ENCODE measurements at regions not wholly inside any gene's neighbourhood (a gene's known extent, or its start where the extent isn't known, plus 50 kb on each side); places are given as distances from the start of the nearest gene placed in this dataset.
"Not testable (repeated sequence)": the region's sequence is repeated elsewhere in the genome, so short reads cannot be mapped to it uniquely, and the experiment has no call there.

DNA sequence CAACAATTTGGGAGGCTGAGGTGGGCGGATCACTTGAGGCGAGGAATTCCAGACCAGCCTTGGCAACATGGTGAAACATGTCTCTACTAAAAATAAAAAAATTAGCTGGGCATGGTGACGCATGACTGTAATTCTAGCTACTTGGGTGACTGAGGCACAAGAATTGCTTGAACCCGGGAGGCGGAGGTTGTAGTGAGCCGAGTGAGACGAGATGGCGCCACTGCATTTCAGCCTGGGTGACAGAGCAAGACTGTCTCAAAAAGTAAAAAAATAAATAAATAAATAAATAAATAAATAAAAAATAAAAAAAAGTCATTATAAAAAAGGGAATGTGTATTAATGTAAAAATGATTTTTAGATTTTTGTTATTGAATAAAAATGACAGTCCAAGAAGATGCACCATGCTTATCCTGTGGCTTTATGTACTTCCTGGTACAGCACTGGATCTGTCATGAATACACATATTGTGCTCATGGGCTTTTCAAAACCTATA is 658.8 kb upstream of the LRRN3 start:
- BruUV-seq (replicated peaks): no TSS peak
- TF ChIP-seq HCFC1 (IDR thresholded peaks at IDR 0.05; ENCODE audit: low read length) (no peak), SP1 (IDR thresholded peaks at IDR 0.05; ENCODE audit: low read depth, low read length) (no peak), RUNX3 (IDR thresholded peaks at IDR 0.05; ENCODE audit: low read length) (no peak), RELA (IDR thresholded peaks at IDR 0.05; ENCODE audit: borderline replicate concordance, partially characterized antibody) (no peak), GATAD2B (conservative IDR thresholded peaks at IDR 0.05; ENCODE audit: low read depth) (no peak), MXI1 (IDR thresholded peaks at IDR 0.05; ENCODE audit: low read depth, low read length) (no peak), TAF1 (IDR thresholded peaks at IDR 0.05; ENCODE audit: borderline replicate concordance, low read depth, low read length) (no peak), BRCA1 (IDR thresholded peaks at IDR 0.05; ENCODE audit: low read depth, low read length) (no peak), TBL1XR1 (IDR thresholded peaks at IDR 0.05; ENCODE audit: low read depth, low read length) (no peak)
- TF ChIP-seq, protein P1, sequence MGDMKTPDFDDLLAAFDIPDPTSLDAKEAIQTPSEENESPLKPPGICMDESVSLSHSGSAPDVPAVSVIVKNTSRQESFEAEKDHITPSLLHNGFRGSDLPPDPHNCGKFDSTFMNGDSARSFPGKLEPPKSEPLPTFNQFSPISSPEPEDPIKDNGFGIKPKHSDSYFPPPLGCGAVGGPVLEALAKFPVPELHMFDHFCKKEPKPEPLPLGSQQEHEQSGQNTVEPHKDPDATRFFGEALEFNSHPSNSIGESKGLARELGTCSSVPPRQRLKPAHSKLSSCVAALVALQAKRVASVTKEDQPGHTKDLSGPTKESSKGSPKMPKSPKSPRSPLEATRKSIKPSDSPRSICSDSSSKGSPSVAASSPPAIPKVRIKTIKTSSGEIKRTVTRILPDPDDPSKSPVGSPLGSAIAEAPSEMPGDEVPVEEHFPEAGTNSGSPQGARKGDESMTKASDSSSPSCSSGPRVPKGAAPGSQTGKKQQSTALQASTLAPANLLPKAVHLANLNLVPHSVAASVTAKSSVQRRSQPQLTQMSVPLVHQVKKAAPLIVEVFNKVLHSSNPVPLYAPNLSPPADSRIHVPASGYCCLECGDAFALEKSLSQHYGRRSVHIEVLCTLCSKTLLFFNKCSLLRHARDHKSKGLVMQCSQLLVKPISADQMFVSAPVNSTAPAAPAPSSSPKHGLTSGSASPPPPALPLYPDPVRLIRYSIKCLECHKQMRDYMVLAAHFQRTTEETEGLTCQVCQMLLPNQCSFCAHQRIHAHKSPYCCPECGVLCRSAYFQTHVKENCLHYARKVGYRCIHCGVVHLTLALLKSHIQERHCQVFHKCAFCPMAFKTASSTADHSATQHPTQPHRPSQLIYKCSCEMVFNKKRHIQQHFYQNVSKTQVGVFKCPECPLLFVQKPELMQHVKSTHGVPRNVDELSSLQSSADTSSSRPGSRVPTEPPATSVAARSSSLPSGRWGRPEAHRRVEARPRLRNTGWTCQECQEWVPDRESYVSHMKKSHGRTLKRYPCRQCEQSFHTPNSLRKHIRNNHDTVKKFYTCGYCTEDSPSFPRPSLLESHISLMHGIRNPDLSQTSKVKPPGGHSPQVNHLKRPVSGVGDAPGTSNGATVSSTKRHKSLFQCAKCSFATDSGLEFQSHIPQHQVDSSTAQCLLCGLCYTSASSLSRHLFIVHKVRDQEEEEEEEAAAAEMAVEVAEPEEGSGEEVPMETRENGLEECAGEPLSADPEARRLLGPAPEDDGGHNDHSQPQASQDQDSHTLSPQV (IDR thresholded peaks at IDR 0.05): no peak
- POLR2A ChIA-PET: no interaction called here

DNA sequence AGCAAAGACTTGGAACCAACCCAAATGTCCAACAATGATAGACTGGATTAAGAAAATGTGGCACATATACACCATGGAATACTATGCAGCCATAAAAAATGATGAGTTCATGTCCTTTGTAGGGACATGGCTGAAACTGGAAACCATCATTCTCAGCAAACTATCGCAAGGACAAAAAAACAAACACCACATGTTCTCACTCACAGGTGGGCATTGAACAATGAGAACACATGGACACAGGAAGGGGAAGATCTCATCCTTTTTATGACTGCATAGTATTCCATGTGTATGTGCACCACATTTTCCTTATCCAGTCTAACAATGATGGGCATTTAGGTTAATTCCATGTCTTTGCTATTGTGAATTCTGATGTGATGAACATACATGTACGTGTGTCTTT is 652.0 kb upstream of the LRRN3 start:
- SMC1A ChIA-PET (ENCODE audit: uncharacterized antibody, unreplicated experiment); POLR2A ChIA-PET; H3K79me2 ChIP-seq (ENCODE audit: control insufficient read depth, insufficient read depth, low read length); H3K9me3 ChIP-seq (replicated peaks; ENCODE audit: control insufficient read depth, insufficient read depth, low read length); H3K27me3 ChIP-seq (replicated peaks in 1 of 2; ENCODE audit: control insufficient read depth in 2 of 2, insufficient read depth in 2 of 2, low read length in 1 of 2); H3K27ac ChIP-seq (ENCODE audit: control insufficient read depth, insufficient read depth); H3K4me3 ChIP-seq; H3K4me2 ChIP-seq (ENCODE audit: control insufficient read depth, insufficient read depth); H4K20me1 ChIP-seq (ENCODE audit: control insufficient read depth, insufficient read depth); in situ Hi-C loops (cut with MboI); H2AFZ ChIP-seq (ENCODE audit: control insufficient read depth, low read depth, low read length); intact Hi-C loops (cut with micrococcal nuclease; ENCODE audit: unreplicated experiment); H3K36me3 ChIP-seq (ENCODE audit: control insufficient read depth in 2 of 2, insufficient read depth in 2 of 2, low read length in 1 of 2); H3K9ac ChIP-seq (ENCODE audit: control insufficient read depth, insufficient read depth, low read length); CTCF ChIA-PET; DNase-seq (ENCODE audit: low read depth, low spot score); ATAC-seq; RAD21 ChIA-PET (ENCODE audit: unreplicated experiment); FAIRE-seq; BruUV-seq (replicated peaks); H3K4me1 ChIP-seq (ENCODE audit: control insufficient read depth, insufficient read depth, low read length): not testable (repeated sequence)
- 64% methylated on average over 2 of the region's 2 CpGs for WGBS (ENCODE audit: insufficient coverage, insufficient replicate concordance, low lambda C conversion rate, missing lambda C conversion rate)

More for the DNA sequence above, 658.8 kb upstream of the LRRN3 start:
- DNase-seq (ENCODE audit: low read depth, low spot score) (no peak), FAIRE-seq (no peak), ATAC-seq (no peak)
- no peak overlapping the region for H3K27ac ChIP-seq (ENCODE audit: control insufficient read depth, insufficient read depth)
- in situ Hi-C loops (cut with MboI): no loop called here
- H3K36me3 ChIP-seq (ENCODE audit: control insufficient read depth in 2 of 2, insufficient read depth in 2 of 2, low read length in 1 of 2): no peaks in the 10 kb centered on the region
- RAD21 ChIA-PET (ENCODE audit: unreplicated experiment): no interaction called here
- WGBS (ENCODE audit: insufficient coverage, insufficient replicate concordance, low lambda C conversion rate, missing lambda C conversion rate): 83% methylated on average over 8 of the region's 8 CpGs
- H2AFZ ChIP-seq (ENCODE audit: control insufficient read depth, low read depth, low read length): no peak overlapping the region
- H3K4me2 ChIP-seq (ENCODE audit: control insufficient read depth, insufficient read depth): no peak overlapping the region
- no peak overlapping the region for H3K4me3 ChIP-seq
- H4K20me1 ChIP-seq (ENCODE audit: control insufficient read depth, insufficient read depth): no peaks in the 10 kb centered on the region
- no peaks in the 10 kb centered on the region for H3K4me1 ChIP-seq (ENCODE audit: control insufficient read depth, insufficient read depth, low read length)
- no peaks in the 10 kb centered on the region for H3K79me2 ChIP-seq (ENCODE audit: control insufficient read depth, insufficient read depth, low read length)
- H3K27me3 ChIP-seq (replicated peaks in 1 of 2; ENCODE audit: control insufficient read depth in 2 of 2, insufficient read depth in 2 of 2, low read length in 1 of 2): no peaks in the 10 kb centered on the region
- intact Hi-C loops (cut with micrococcal nuclease; ENCODE audit: unreplicated experiment): no loop called here
- H3K9me3 ChIP-seq (replicated peaks; ENCODE audit: control insufficient read depth, insufficient read depth, low read length): no peaks in the 10 kb centered on the region
- SMC1A ChIA-PET (ENCODE audit: uncharacterized antibody, unreplicated experiment): interaction anchor here (1.1 to 1.4 kb wide), 2 partner anchors 10 to 14 kb away, joined by 3 read pairs; no protein-coding TSS in a partner anchor
- no peak overlapping the region for H3K9ac ChIP-seq (ENCODE audit: control insufficient read depth, insufficient read depth, low read length)
- CTCF ChIA-PET: no interaction called here
